PC-9 (cell line): ENCODE measurements at regions not wholly inside any gene's neighbourhood (a gene's known extent, or its start where the extent isn't known, plus 50 kb on each side); places are given as distances from the start of the nearest gene placed in this dataset.

Source experiments
- CTCF ChIP-seq: fragments of 200-600 bp; sonication (generic); conservative IDR thresholded peaks from 2 replicates; pipeline ENCODE4 v1.6.1; 2017; ENCODE audit warnings: mixed run types, antibody characterized with exemption, mild to moderate bottlenecking, moderate library complexity
- EZH2 ChIP-seq: fragments of 200-600 bp; sonication (generic); IDR thresholded peaks from 2 replicates; pipeline ENCODE4 v1.8.0; 2017; ENCODE audit warnings: antibody characterized with exemption, low read depth

GRCh38 chr5:99788482-99788881 lies 746.7 kb upstream of the FAM174A start:
- no peak for TF ChIP-seq EZH2
- TF ChIP-seq CTCF = no peak
